H1 (cell line): ENCODE measurements at regions not wholly inside any gene's neighbourhood (a gene's known extent, or its start where the extent isn't known, plus 50 kb on each side); places are given as distances from the start of the nearest gene placed in this dataset.

Experiments used
- HDAC2 ChIP-seq, 2 experiments: fragments of 300-600 bp in 1 of 2; sonication (generic) in 1 of 2; IDR thresholded peaks; 2 replicates each; pipeline ENCODE4 v1.6.1; 2011 to 2012; ENCODE audit warnings: low read depth in 2 of 2, low read length in 2 of 2, mild to moderate bottlenecking in 2 of 2, moderate library complexity in 2 of 2, borderline replicate concordance in 1 of 2, inconsistent platforms in 1 of 2
- KDM4A ChIP-seq: IDR thresholded peaks from one replicate; pipeline ENCODE4 v1.7.1; 2012; ENCODE audit warnings: low read depth, mild to moderate bottlenecking, moderate library complexity, low read length, inconsistent platforms; ENCODE audit not compliant: severe bottlenecking
- NANOG ChIP-seq: IDR thresholded peaks from 2 replicates; pipeline ENCODE4 v1.6.1; 2011; ENCODE audit warnings: low read length, low read depth, mild to moderate bottlenecking, inconsistent platforms; ENCODE audit not compliant: insufficient read depth, poor library complexity, severe bottlenecking
- TF ChIP-seq, protein P1 (sequence below), 3 experiments: IDR thresholded peaks; 1 replicate in 2 of 3; 2 replicates in 1 of 3; pipeline versions ENCODE4 v1.5.1 to v1.6.1; 2011; ENCODE audit warnings: low read length in 3 of 3, mild to moderate bottlenecking in 3 of 3, inconsistent platforms in 2 of 3, low read depth in 1 of 3, moderate library complexity in 1 of 3; ENCODE audit not compliant: insufficient read depth in 1 of 3; ENCODE audit errors: control extremely low read depth in 1 of 3
- TF ChIP-seq, protein P2 (sequence below): fragments of 300-600 bp; sonication (generic); IDR thresholded peaks from 2 replicates; pipeline ENCODE4 v1.7.1; 2012; ENCODE audit warnings: low read length, moderate library complexity, mild to moderate bottlenecking, inconsistent platforms; ENCODE audit not compliant: insufficient replicate concordance
- TF ChIP-seq, protein P3 (sequence below): IDR thresholded peaks from 2 replicates; pipeline ENCODE4 v1.6.1; 2011; ENCODE audit warnings: low read depth, mild to moderate bottlenecking, low read length; ENCODE audit not compliant: insufficient read depth

DNA sequence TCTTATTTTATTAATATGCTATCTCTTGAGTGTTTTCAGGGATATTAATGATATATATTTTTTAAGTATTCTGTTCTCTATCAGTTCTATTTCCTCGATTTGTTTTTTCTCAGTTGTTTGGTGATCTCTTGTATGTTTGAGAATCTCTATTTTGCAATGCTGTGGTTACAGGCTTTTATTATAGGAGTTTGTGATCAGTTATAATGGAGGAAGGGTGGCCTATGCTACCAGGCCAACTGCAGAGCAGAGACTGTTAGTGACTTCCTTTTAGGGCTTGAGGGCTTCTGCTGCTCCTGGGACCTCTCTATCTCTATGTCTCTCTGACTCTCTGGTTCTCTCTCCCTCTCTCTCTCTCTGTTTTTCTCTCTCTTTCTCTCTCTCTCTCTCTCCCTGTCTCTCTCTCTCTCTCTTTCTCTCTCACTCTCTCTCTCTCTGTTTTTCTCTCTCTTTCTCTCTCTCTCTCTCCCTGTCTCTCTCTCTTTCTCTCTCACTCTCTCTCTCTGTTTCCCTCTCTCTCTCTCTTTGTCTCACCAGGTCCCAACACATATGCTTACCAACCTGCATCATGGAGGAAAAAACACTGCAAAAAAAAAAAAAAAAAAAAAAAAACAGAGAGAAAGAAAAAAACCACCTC is 69.4 kb upstream of the CAV2 start (continued):
- TF ChIP-seq, protein P1, sequence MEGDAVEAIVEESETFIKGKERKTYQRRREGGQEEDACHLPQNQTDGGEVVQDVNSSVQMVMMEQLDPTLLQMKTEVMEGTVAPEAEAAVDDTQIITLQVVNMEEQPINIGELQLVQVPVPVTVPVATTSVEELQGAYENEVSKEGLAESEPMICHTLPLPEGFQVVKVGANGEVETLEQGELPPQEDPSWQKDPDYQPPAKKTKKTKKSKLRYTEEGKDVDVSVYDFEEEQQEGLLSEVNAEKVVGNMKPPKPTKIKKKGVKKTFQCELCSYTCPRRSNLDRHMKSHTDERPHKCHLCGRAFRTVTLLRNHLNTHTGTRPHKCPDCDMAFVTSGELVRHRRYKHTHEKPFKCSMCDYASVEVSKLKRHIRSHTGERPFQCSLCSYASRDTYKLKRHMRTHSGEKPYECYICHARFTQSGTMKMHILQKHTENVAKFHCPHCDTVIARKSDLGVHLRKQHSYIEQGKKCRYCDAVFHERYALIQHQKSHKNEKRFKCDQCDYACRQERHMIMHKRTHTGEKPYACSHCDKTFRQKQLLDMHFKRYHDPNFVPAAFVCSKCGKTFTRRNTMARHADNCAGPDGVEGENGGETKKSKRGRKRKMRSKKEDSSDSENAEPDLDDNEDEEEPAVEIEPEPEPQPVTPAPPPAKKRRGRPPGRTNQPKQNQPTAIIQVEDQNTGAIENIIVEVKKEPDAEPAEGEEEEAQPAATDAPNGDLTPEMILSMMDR (IDR thresholded peaks at IDR 0.05; ENCODE audit: control extremely low read depth in 1 of 3, insufficient read depth in 1 of 3, low read depth in 1 of 3, low read length in 3 of 3) = no peak
- TF ChIP-seq, protein P2, sequence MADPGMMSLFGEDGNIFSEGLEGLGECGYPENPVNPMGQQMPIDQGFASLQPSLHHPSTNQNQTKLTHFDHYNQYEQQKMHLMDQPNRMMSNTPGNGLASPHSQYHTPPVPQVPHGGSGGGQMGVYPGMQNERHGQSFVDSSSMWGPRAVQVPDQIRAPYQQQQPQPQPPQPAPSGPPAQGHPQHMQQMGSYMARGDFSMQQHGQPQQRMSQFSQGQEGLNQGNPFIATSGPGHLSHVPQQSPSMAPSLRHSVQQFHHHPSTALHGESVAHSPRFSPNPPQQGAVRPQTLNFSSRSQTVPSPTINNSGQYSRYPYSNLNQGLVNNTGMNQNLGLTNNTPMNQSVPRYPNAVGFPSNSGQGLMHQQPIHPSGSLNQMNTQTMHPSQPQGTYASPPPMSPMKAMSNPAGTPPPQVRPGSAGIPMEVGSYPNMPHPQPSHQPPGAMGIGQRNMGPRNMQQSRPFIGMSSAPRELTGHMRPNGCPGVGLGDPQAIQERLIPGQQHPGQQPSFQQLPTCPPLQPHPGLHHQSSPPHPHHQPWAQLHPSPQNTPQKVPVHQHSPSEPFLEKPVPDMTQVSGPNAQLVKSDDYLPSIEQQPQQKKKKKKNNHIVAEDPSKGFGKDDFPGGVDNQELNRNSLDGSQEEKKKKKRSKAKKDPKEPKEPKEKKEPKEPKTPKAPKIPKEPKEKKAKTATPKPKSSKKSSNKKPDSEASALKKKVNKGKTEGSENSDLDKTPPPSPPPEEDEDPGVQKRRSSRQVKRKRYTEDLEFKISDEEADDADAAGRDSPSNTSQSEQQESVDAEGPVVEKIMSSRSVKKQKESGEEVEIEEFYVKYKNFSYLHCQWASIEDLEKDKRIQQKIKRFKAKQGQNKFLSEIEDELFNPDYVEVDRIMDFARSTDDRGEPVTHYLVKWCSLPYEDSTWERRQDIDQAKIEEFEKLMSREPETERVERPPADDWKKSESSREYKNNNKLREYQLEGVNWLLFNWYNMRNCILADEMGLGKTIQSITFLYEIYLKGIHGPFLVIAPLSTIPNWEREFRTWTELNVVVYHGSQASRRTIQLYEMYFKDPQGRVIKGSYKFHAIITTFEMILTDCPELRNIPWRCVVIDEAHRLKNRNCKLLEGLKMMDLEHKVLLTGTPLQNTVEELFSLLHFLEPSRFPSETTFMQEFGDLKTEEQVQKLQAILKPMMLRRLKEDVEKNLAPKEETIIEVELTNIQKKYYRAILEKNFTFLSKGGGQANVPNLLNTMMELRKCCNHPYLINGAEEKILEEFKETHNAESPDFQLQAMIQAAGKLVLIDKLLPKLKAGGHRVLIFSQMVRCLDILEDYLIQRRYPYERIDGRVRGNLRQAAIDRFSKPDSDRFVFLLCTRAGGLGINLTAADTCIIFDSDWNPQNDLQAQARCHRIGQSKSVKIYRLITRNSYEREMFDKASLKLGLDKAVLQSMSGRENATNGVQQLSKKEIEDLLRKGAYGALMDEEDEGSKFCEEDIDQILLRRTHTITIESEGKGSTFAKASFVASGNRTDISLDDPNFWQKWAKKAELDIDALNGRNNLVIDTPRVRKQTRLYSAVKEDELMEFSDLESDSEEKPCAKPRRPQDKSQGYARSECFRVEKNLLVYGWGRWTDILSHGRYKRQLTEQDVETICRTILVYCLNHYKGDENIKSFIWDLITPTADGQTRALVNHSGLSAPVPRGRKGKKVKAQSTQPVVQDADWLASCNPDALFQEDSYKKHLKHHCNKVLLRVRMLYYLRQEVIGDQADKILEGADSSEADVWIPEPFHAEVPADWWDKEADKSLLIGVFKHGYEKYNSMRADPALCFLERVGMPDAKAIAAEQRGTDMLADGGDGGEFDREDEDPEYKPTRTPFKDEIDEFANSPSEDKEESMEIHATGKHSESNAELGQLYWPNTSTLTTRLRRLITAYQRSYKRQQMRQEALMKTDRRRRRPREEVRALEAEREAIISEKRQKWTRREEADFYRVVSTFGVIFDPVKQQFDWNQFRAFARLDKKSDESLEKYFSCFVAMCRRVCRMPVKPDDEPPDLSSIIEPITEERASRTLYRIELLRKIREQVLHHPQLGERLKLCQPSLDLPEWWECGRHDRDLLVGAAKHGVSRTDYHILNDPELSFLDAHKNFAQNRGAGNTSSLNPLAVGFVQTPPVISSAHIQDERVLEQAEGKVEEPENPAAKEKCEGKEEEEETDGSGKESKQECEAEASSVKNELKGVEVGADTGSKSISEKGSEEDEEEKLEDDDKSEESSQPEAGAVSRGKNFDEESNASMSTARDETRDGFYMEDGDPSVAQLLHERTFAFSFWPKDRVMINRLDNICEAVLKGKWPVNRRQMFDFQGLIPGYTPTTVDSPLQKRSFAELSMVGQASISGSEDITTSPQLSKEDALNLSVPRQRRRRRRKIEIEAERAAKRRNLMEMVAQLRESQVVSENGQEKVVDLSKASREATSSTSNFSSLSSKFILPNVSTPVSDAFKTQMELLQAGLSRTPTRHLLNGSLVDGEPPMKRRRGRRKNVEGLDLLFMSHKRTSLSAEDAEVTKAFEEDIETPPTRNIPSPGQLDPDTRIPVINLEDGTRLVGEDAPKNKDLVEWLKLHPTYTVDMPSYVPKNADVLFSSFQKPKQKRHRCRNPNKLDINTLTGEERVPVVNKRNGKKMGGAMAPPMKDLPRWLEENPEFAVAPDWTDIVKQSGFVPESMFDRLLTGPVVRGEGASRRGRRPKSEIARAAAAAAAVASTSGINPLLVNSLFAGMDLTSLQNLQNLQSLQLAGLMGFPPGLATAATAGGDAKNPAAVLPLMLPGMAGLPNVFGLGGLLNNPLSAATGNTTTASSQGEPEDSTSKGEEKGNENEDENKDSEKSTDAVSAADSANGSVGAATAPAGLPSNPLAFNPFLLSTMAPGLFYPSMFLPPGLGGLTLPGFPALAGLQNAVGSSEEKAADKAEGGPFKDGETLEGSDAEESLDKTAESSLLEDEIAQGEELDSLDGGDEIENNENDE = no peak
- TF ChIP-seq HDAC2 (IDR thresholded peaks at IDR 0.05; ENCODE audit: borderline replicate concordance in 1 of 2, low read depth in 2 of 2, low read length in 2 of 2) = no peak
- TF ChIP-seq, protein P3, sequence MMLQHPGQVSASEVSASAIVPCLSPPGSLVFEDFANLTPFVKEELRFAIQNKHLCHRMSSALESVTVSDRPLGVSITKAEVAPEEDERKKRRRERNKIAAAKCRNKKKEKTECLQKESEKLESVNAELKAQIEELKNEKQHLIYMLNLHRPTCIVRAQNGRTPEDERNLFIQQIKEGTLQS = no peak
- TF ChIP-seq NANOG = no peak
- no peak for TF ChIP-seq KDM4A
